ENCODE measurements at regions not wholly inside any gene's neighbourhood (a gene's known extent, or its start where the extent isn't known, plus 50 kb on each side); places are given as distances from the start of the nearest gene placed in this dataset.

GRCh38 chr17:27069842-27070508 is 223.9 kb upstream of the WSB1 start:
- no peak overlapping the region for H3K27ac ChIP-seq
- TF ChIP-seq CTCF (conservative IDR thresholded peaks at IDR 0.05), result no peak

- no peak for TF ChIP-seq CTCF (conservative IDR thresholded peaks at IDR 0.05)
- no peak overlapping the region for H3K27ac ChIP-seq
Measured at GRCh38 chr17:27070836-27071235, 223.1 kb upstream of the WSB1 start.

- H3K27ac ChIP-seq, result no peak overlapping the region
- TF ChIP-seq CTCF (conservative IDR thresholded peaks at IDR 0.05), result no peak
Measured at GRCh38 chr17:27072885-27073284, 221.0 kb upstream of the WSB1 start.

GRCh38 chr17:27076814-27077213 is 217.1 kb upstream of the WSB1 start:
- no peak for TF ChIP-seq CTCF (conservative IDR thresholded peaks at IDR 0.05)

GRCh38 chr17:27078296-27078695 is 215.6 kb upstream of the WSB1 start:
- TF ChIP-seq CTCF (conservative IDR thresholded peaks at IDR 0.05), result no peak

More at GRCh38 chr17:27076814-27077213, 217.1 kb upstream of the WSB1 start:
- H3K27ac ChIP-seq, result no peak overlapping the region

GRCh38 chr17:27079660-27080059 is 214.3 kb upstream of the WSB1 start:
- no peak overlapping the region for H3K27ac ChIP-seq
- TF ChIP-seq CTCF (conservative IDR thresholded peaks at IDR 0.05), result no peak

More at GRCh38 chr17:27078296-27078695, 215.6 kb upstream of the WSB1 start:
- no peak overlapping the region for H3K27ac ChIP-seq

GRCh38 chr17:27081002-27081638 is 212.8 kb upstream of the WSB1 start:
- H3K27ac ChIP-seq, result no peak overlapping the region
- no peak for TF ChIP-seq CTCF (conservative IDR thresholded peaks at IDR 0.05)

Data from VCaP (cell line).